ENCODE measurements at regions not wholly inside any gene's neighbourhood (a gene's known extent, or its start where the extent isn't known, plus 50 kb on each side); places are given as distances from the start of the nearest gene placed in this dataset.
"Not testable (repeated sequence)": the region's sequence is repeated elsewhere in the genome, so short reads cannot be mapped to it uniquely, and the experiment has no call there.

- no peak for DNase-seq
Observed at GRCh38 chr2:107112561-107112960, 226.6 kb upstream of the ST6GAL2 start.

- DNase-seq, result no peak
Observed at GRCh38 chr2:107128381-107128780, 242.4 kb upstream of the ST6GAL2 start.

DNA sequence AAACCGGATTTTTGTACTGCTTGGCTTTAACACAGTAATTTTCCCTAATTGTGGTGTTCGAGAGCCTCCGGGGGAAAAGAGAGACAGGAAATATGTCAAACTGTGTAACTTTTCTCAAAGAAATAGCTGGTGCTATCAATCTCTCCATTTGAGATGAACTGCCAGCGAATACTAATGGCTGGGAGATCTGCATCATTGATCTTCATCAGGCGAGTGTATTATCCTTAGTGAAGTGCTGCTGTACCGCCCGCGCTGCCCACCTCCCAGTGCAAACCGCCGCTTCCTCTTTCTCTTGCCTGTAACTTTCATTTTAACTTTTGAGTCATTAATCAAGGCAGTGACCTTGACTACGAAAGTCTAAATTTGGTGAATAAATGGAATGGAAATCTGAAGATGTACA is 246.1 kb upstream of the ST6GAL2 start:
- DNase-seq, result no peak

- DNase-seq, result no peak
Observed at GRCh38 chr2:107132746-107133145, 246.8 kb upstream of the ST6GAL2 start.

GRCh38 chr2:107133412-107133811 is 247.4 kb upstream of the ST6GAL2 start:
- DNase-seq, result no peak

- no peak for DNase-seq
Observed at GRCh38 chr2:107136733-107137132, 250.8 kb upstream of the ST6GAL2 start.

DNA sequence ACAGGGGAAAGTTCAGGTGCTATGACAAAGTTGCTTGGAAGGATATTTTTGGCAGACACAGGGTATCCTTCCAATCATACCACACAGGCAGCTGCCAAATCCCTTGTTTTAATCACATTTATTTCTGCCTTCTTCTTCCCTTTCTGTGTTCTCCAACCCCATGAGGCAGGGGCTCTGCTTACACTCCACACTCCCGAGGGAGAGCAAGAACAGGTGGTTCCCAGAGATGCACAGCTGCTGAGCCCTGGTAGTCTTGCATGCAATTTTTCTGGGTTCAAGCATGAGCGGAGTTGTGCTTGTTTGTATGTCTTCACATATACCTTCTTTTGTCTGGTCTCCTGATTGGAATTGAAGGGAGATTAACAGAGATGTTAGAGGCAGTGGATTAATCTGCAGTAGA is 251.7 kb upstream of the ST6GAL2 start:
- DNase-seq, result no peak

DNA sequence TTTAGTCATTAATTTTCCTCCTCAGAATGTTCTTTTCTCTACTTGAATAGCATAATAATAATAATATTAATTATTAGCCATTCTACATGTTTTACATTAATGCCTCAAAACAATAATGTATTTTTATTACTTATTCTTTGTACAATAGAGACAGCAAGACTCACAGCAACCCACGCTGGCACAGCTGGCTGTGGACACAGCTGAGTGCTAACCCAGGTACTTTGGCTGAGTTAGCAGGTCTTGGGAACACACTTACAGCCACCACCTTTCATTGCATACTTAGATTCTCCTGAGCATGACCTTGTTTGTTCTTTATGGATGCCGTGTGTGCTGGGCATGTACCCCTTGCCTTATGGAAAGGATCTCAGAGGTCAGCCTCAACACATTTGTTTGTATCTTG is 260.2 kb upstream of the ST6GAL2 start:
- no peak for DNase-seq

GRCh38 chr2:107146645-107147044 is 260.7 kb upstream of the ST6GAL2 start:
- DNase-seq, result not testable (repeated sequence)

DNA sequence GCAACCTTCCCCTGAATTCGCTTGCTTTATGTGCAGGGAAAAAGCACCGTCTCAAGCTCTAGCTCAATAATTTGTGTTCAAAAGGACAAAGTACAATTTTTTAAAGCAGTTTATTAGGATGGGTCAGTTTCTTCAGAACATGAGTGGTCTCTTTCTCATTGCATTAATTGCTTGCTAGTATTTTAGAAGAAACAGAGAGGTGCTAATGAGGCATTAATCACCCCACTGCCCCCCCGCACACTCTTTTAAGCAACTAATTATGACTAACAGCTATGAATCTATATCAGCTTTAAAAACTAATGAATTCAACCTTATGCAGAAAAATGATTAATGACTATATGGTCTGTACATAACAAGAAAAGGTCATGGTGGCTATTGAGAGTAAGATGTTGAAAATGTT is 262.1 kb upstream of the ST6GAL2 start:
- no peak for DNase-seq

- no peak for DNase-seq
Observed at GRCh38 chr2:107148496-107148895, 262.5 kb upstream of the ST6GAL2 start.

DNA sequence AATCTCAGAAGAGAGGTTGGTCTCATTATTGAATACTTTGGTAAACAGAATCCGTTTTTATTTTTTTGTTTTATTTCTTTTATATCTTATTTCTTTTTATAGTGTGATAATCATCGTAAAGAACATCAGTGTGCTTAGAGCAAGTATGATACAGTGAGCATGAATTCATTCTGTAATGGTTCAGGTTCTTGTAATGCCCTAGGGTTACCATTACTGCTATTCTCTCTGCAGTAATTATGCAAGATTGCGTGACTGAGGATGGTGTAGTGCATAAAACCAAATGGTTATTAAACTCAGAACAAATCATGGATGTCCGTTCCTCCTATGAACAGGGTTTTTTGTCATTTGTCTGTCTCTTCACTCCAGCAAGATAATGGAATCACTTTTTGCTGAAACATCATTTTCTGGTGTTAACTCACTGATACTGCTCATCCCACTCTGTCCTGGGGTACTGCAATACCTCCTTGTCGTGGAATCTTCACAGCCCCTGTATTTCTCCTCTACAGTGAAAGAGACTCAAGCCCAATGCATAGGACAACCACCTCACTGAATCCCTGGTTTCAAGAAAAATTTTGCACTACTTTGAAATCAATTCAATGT is 274.8 kb upstream of the ST6GAL2 start:
- DNase-seq, result no peak

GRCh38 chr2:107168141-107168540 is 282.2 kb upstream of the ST6GAL2 start:
- DNase-seq, result no peak

DNA sequence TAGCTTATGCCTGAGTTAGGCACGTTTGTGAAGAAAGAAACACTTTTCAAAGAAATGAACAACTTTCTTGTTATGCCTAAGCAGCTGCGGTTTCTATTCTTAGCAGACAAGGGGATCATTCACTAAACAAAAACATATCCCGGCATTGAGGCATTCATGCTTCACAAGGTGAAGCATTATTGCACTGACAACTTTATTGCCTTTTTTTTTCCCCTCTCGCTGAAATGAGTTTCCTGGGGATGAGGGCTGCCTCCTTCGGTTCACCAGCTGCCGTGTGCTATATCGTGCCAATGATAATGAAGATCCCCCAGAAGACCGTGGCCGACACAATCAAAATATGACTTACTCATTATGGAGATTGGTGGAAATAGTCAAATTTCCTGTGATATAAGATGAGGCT is 288.2 kb upstream of the ST6GAL2 start:
- peak; percentile 65 for DNase-seq

GRCh38 chr2:107182981-107183380 is 297.0 kb upstream of the ST6GAL2 start:
- DNase-seq, result no peak

DNA sequence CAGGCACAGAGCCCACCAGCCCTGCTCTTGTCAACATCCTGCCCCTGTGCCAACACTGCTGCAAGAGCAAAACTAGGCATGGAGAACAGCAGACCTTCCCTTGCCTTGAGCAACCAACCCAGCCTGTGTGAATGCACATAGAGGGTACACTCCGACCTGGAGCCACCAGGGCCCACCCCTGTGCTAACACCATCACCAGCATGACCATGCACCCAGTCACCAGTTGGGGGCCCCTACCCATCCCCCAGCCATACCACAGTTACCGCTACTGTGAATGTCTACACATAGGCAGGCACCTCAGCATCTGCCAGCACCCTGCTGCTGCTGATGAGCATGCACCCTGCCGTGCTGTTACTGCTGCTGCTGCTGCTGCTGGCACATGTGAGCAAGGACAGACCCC is 301.9 kb upstream of the ST6GAL2 start:
- DNase-seq, result no peak

DNA sequence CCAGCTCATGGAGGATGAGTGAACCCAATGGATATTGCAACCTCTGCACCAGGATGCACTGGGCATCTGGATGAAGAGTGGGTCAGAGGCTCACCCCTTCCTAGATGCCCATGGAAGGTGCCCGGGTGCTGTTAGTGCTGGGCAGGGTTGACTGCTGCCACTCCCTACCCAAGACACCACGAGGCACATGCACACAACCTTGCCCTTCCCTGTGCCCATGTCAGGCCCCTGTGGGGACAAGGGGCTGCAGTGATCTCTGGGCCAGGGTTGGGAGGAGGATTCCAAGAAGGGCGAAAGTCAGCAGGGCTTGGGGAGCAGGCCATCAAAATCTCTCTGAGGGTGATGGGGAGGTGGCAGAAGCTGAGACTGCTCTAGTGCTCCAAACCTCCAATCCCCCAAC is 309.7 kb upstream of the ST6GAL2 start:
- DNase-seq, result no peak

- DNase-seq, result peak; percentile 9
Observed at GRCh38 chr2:107197594-107198294, 311.8 kb upstream of the ST6GAL2 start.

GRCh38 chr2:107202962-107203591 is 317.1 kb upstream of the ST6GAL2 start:
- DNase-seq, result no peak

GRCh38 chr2:107215401-107216350 is 329.7 kb upstream of the ST6GAL2 start:
- DNase-seq, result no peak

- DNase-seq, result no peak
Observed at GRCh38 chr2:107218208-107218607, 332.2 kb upstream of the ST6GAL2 start.

- no peak for DNase-seq
Observed at GRCh38 chr2:107222466-107222865, 336.5 kb upstream of the ST6GAL2 start.
